ENCODE measurements at regions not wholly inside any gene's neighbourhood (a gene's known extent, or its start where the extent isn't known, plus 50 kb on each side); places are given as distances from the start of the nearest gene placed in this dataset.

DNA sequence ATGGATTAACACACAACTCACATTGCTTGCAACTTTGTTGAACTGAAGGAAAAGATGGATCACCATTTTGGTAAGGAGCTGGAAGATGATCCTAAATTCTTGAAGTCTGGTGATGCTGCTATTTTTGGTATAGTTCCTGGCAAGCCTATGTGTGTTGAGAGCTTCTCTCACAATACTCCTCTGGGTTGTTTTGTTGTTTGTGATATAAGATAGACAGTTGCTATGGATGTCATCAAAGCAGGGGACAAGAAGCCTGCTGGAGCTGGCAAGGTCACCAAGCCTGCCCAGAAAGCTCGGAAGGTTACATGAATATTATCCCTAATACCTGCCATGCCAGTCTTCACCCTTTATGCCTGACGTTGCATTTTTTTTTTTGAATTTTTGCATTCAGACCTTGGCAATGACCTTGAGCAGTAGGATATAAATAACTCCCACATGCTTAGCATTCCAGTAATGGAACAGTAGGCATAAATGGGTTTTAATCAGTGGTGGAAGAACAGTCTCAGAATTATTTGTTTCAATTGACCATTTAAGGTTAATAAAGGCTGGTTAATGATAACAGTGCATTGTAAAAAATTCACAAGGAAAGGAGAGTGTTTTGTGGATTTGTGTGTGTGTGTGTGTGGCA lies 129.0 kb upstream of the SEL1L start:
- no peak overlapping the region for H3K4me3 ChIP-seq
- H3K27ac ChIP-seq = no peak overlapping the region

DNA sequence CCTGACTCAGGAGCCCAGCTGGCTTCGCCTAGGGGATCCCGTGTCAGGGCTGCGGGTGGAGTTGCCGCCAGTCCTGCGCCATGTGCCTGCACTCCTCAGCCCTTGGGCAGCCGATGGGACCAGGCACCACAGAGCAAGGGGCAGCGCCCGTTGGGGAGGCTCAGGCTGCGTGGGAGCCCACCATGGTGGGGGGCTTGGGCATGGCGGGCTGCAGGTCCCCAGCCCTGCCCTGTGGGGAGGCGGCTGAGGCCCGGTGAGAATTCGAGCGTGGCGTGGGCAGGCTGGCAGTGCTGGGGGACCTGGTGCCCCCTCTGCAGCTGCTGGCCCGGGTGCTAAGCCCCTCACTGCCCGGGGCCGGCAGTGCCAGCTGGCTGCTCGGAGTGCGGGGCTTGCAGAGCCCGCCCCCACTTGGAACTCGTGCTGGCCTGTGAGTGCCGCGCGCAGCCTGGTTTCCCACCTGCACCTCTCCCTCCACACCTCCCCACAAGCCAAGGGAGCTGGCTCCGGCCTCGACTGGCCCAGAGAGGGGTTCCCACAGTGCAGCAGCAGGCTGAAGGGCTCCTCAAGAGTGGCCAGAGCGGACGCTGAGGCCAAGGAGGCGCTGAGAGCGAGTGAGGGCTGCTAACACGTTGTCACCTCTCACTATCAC lies 135.1 kb upstream of the SEL1L start:
- Histone ChIP-seq H3K4me3 (no peak overlapping the region), H3K27ac (no peak overlapping the region)

DNA sequence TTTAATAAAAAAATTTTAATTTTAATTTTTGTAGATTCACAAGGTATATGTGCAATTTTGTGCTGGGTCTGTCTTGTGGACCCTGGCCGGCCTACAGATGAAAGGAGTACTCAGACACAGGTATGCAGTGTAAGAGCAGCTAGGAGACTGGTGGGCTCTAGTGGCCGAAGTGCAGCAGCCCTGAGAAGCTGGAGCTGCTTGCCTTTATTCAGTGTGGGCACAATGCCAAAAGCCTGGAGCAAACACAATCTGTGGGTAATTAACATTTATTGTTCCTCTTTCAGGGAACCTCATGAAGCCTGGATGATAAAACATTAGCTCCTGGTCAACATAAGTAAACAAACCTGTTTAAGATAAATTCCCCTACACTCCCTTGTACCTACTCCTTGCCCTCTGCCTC lies 135.7 kb upstream of the SEL1L start:
- Histone ChIP-seq H3K27ac (no peak overlapping the region), H3K4me3 (no peak overlapping the region)

DNA sequence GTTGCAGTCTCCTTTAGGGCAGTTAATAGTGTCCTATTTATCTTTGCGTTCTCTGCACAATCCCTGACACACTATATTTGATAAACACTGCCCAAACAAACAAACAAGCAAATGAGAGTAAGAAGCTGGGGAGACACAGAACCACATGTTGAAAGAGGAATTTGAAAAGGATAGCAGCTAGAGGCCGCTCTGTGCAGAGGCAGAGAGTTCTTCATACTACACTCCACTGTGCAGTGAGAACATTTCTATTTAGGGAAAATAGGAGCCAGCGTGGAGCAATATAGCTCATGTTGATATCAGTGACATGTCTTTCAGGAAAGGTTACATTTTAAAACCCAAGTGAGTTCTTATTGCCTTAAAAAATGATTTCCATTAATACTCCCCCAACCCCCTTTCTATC lies 140.3 kb upstream of the SEL1L start:
- Histone ChIP-seq H3K27ac (no peak overlapping the region), H3K4me3 (no peak overlapping the region)

DNA sequence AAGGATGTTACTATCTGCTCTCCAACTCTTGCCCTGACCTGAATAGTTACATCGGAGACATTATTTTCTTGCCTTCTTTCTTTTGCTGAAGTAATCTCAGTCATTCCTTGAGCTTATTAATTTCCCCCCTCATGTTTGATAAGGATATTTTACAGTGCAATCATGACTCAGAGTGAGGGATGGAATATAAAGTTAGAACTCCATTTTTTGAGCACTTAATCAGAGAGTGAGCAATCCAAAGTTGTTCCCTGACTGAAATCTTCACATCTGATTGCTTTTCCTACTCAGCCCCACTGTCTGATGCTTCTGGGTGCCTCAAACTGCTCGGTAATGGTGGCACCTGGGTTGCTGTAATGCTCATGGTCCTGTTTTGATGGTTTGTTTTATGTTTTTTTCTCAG lies 142.7 kb upstream of the SEL1L start:
- no peak overlapping the region for H3K4me3 ChIP-seq
- no peak overlapping the region for H3K27ac ChIP-seq

DNA sequence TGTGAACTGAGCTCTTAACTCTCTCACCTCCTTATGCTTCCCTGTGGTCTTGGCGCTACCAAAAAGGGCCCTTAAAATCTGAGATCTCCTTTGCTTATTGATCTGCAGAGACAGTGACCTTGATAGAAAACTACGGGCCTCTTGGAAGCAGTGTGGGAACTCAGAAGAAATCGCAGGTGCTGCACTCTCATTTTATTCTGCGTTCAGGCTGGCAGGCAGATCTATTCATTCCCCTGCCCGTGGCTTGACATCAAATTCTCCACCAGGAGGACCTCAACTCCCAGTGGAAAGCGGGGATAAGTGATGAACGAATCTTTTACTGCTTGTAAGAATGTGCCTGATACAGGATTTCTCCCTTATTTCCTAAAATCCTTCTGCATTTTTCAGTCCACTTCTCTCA lies 143.2 kb upstream of the SEL1L start:
- no peak overlapping the region for H3K27ac ChIP-seq
- no peak overlapping the region for H3K4me3 ChIP-seq

DNA sequence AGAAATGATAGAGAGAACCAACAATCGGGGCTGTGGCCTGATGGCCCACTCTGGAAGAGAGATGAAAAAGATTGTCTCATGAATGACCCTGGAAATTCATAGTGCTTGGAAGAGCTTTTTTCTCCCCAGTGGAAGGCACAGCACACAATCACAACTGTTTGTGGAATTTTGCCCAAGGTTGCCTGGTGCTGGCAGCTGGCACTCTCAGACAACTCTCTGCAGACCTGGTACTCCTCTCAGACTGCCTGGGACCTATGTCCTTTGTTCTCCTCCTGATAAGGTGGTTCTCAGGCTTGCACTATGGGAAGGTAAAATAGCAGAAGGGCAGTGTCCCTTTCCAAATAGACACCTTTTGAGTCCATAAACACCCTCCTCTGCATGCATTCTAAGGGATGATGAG lies 144.1 kb upstream of the SEL1L start:
- Histone ChIP-seq H3K27ac (no peak overlapping the region), H3K4me3 (no peak overlapping the region)

DNA sequence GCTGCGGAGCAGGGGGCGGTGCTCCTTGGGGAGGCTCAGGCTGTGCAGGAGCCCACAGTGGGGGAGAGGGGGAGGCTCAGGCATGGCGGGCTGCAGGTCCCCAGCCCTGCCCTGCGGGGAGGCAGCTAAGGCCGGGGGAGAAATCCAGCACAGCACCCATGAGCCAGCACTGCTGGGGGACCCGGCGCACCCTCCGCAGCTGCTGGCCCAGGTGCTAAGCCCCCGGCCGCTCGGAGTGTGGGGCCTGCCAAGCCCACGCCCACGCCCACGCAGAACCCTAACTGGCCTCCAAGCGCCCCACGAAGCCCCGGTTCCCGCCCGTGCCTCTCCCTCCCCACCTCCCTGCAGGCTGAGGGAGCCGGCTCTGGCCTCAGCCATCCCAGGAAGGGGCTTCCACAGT lies 145.6 kb upstream of the SEL1L start:
- Histone ChIP-seq H3K27ac (no peak overlapping the region), H3K4me3 (no peak overlapping the region)

DNA sequence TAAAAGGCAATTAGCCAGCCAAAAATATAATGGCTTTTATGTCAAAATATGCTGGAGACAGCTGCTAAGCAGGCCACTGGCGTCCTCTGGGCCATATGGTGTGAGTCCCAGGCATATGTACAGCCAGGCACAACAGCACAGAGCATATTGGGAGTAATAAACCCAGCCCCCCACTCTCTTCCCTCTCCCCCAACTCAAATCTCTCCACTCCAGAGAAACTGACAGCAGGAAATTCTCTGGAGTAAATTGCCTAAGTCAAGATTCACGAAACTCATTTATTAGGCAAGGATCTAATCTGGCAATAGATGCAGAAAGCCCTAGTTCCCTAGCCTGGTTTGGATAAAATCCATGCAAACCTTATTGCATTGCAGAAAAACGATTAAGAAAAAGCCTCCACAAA lies 147.9 kb upstream of the SEL1L start:
- Histone ChIP-seq H3K27ac (no peak overlapping the region), H3K4me3 (no peak overlapping the region)

DNA sequence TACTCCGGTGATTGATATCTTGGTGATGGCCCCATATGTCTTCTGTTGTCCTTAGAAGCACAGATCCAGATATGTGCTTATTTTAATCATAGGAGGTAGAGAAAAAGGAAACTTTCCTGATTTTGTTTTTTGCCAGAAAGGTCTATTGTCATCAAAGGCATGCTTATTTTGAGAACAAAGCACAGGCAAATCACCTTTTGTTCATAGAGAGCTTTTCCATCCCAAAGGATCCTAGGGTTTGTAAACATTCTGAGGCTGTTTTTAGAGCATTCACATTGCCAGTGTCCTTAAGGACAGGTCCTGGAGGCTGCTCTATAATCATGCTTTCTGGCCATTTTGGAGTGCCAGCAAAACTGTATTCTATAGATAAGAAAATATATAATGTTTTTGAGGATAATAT lies 148.5 kb upstream of the SEL1L start:
- Histone ChIP-seq H3K4me3 (no peak overlapping the region), H3K27ac (no peak overlapping the region)

DNA sequence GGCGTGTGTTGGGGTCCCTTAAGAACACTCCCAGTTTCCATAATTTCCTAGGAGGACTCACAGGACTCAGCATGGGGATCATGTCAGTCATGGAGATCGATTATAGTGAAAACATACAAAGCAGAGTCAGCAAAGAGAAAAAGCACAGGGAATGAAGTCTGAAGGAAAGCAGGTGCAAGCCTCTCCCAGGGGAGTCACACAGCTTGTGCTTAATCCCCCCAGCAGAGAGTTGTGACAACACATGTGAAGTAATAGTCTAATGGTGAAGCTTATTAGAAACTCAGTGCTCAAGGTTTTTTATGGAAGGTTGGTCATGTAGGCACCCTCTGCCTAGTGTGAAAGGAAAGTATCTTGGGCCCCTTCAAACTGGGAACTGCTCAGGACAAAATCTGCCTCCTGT lies 149.0 kb upstream of the SEL1L start:
- Histone ChIP-seq H3K27ac (no peak overlapping the region), H3K4me3 (no peak overlapping the region)

DNA sequence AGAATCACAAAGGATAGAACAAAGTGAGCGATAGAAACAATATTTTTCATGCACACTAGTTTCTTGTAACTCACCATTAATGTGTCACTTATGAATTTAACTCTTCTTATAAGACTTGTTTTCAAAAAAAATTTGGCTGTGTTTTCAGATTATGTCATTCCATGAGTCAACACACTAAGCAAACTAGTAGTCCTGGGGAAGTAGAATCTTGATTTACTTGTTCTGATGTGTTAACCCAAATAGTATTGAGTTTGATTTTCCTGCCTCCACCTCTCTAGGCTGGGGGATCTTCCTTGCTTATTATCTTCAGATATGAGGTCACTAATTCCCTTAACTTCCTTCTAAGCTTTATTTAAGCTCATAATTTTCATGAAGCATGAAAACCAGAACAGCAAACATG lies 151.0 kb upstream of the SEL1L start:
- H3K4me3 ChIP-seq = no peak overlapping the region
- no peak overlapping the region for H3K27ac ChIP-seq

DNA sequence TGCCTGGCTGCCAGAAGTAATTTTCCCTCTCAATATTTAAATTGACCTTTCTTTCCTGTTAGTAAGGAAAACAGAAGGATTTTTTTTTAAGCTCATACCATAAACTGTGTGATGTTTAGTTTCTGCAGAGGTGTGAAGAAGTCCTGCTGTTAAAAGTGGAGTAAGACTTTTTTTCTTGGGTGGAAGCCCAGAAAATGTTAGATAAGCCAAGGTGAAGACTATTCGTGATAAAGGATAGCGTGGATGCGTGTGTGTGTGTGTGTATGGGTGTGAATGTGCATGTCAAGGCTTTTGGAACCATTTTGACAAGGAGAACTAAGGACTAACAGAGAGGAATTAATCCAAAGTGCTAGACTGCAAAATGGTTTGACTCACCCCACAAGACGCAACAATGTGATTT lies 152.9 kb upstream of the SEL1L start:
- Histone ChIP-seq H3K27ac (no peak overlapping the region), H3K4me3 (no peak overlapping the region)

DNA sequence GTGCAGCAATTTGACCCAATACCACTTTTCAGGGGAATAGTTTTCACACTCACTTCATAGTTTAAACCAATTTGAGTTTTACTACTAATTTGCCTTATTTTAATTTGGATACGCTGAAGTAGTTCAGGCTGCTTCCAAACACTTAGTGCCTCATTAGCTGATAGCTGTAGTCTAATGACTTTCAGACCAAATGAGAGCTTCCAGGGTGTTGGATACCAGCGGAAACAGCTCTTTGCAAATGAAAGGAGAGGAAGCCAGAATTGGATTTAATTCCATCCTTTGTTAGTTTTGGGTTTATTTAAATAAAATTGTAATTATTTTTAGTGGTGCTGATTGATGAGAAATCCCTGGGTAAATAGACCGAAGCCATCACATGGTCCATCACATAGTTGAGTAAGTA lies 158.3 kb upstream of the SEL1L start:
- no peak overlapping the region for H3K4me3 ChIP-seq
- no peak overlapping the region for H3K27ac ChIP-seq

DNA sequence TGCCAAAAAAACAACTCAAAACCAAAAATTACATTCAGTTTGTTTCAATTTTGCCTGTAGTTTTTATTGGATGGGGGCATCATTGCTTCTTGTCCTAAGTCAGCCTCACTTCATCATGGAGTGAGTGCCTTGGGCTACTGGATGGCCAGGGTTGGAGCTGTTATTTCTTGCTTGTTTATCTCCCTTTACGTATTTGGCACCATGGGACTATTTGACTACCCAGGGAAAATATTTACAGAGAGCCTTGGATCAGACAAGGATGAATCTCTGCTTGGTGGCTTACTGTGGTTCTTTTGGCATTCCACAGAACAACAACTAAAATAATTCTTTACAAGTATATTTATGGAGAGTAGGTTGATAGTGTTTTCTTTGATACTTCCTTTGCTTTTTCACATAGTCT lies 160.8 kb upstream of the SEL1L start:
- Histone ChIP-seq H3K4me3 (no peak overlapping the region), H3K27ac (no peak overlapping the region)

DNA sequence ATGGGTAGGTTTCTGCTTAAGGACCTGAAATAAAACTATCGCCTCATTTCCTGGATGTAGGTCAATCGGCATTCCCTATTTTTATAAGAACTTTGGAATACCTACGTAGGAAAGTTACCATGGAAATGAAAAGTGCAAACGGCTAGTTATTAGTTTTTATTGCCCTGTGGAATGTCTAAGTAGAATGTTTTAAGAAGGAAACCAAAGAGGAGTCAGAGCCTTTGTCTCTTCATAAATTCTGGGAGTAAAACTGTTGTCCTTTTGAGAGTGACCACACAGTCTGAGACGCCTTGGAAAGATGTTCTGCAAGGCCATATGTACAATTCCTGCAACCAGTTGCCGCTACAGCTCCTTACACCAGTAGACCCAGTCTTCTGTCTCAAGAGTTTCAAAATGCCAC lies 176.0 kb upstream of the SEL1L start:
- Histone ChIP-seq H3K27ac (no peak overlapping the region), H3K4me3 (no peak overlapping the region)

DNA sequence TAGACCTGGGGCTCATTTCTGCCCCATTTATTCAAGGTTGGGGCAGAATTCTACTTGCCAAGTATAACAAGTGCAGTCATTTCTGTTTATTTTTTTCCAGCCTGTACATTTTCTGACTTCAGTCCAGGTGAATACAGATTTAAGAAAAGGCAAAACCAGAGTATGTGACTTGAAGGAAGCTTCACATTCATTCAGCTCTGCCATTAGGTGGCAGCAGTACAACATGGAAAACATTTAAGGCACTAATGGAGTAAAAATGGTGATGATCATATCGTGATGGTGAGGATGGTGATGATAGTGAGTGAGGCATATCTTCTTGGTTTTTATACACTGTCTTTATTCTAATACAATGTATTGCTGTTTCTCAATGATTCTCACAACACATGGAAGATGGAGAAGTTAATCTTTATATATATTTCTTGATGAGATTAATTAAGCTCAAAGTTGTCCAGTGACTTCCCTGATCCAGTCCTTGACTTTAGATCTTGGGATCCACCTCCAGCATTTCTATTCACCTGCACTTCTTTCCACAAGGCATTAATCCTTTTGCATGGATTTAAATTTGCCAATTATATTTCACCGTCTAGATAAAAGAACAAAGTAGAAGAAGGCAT lies 176.7 kb upstream of the SEL1L start:
- Histone ChIP-seq H3K27ac (no peak overlapping the region), H3K4me3 (no peak overlapping the region)

DNA sequence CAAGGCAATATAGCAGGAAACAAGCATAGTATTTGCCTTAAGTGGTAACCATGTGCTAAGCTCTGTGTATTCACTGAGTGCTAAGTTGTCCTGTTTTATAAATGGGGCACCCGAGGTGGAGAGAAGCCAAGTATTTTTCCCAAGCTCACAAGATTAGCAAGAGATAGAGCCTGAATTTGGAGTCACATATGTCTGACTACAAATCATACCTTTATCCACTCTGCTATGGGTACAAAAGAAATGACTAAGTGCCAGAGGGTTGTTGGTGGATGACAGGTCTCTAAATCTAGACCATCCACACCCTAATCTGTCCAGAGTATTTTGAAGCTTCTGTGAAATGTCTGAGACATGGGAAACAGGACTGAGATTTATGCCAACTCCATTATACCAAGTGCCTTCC lies 182.1 kb upstream of the SEL1L start:
- Histone ChIP-seq H3K4me3 (no peak overlapping the region), H3K27ac (no peak overlapping the region)

DNA sequence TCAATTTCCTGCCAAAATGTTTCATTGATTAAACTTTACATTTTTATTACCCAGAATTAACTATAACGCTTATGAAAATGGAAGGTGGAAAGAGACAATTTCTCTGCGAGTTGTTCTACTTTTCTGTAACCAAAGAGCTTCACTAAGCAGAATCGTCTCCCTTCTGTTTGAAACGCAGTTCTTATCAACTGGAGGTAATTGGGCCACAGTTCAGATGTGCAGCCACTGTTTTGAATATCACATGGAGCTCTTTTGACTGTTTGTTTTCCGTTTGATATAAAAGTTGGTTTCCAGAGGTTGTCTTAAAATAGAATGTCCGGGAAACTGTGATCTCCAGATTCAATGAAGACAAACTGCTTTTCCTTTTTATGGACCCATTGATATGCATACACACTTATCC lies 183.3 kb upstream of the SEL1L start:
- Histone ChIP-seq H3K27ac (no peak overlapping the region), H3K4me3 (no peak overlapping the region)

DNA sequence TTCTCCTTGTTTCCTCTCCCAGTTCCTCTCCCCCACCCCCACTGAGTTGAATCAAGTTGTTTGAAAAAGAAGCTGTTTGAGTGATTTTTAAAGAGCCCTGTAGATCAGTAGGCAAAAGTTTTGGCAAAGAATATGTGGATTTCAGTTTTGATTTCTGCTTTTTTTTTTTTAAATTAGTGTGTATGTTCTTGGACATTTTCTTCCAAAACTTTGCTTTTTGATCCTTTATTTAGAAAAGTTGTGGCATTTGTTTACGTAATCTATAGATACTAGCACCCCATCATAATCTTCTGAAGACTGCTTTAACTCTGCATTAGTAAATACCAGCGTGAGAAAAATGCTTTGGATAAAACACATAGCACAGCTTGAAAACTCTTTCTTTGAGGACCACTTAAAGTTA lies 190.3 kb upstream of the SEL1L start:
- no peak overlapping the region for H3K27ac ChIP-seq

DNA sequence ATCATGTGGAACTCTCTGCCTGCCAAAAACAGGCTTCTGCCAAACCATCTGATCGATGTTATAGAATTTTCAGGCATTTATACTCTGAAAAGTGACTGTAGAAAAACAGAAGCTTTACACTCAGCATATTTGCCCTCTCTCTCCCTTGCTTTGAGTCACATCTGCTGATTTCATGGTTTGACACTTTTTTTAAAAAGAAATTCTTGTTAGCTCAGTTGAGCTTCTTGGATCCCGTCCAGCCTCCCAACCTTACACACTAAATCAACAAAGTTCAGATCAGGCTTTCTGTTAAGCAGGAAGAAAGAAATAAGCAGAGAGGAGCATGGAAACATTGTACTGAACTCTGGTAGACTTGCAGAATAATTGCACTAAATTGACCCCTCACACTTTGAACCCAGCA lies 193.6 kb upstream of the SEL1L start:
- H3K27ac ChIP-seq = no peak overlapping the region
- no peak overlapping the region for H3K4me3 ChIP-seq

More for the DNA sequence above, 190.3 kb upstream of the SEL1L start:
- no peak overlapping the region for H3K4me3 ChIP-seq

DNA sequence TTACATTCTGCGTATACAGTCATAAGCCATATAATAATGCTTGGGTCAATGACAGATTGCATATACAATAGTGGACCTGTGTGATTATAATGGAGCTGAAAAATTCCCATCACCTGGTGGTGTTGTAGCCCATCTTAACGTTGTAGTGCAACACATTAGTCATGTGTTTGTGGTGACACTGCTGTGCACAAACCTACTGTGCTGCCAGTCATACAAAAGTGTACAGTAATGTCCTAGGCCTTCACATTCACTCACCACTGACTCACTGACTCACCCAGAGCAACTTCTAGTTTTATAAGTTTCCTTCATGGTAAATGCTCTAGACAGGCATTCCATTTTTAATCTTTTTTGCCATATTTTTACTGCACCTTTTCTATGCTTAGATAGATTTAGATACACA lies 194.8 kb upstream of the SEL1L start:
- H3K4me3 ChIP-seq = no peak overlapping the region
- H3K27ac ChIP-seq = no peak overlapping the region
